ENCODE measurements at regions not wholly inside any gene's neighbourhood (a gene's known extent, or its start where the extent isn't known, plus 50 kb on each side); places are given as distances from the start of the nearest gene placed in this dataset.

DNA sequence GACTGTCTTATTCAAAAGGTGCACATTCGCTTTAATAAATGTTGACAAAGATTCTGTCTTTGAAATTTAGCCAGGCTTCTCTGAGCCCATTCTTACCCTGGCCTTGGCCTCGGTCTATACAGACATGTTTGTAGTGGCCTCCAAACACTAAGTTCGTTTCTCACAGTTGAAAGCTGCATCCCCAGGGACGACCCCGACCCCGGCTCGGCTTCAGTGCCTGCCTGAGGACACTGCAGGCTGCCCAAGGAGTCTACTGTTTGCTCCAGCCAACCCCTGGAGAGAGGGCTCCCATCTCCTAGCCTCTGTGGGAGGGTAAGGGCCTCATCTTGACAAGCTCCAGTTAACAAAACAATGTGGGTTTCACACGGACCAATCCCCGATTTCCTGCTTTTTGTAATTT lies 390.6 kb upstream of the ZFP42 start:
- no peak overlapping the region for H3K4me3 ChIP-seq (ENCODE audit: low read depth, low read length)
- TF ChIP-seq, protein P1, sequence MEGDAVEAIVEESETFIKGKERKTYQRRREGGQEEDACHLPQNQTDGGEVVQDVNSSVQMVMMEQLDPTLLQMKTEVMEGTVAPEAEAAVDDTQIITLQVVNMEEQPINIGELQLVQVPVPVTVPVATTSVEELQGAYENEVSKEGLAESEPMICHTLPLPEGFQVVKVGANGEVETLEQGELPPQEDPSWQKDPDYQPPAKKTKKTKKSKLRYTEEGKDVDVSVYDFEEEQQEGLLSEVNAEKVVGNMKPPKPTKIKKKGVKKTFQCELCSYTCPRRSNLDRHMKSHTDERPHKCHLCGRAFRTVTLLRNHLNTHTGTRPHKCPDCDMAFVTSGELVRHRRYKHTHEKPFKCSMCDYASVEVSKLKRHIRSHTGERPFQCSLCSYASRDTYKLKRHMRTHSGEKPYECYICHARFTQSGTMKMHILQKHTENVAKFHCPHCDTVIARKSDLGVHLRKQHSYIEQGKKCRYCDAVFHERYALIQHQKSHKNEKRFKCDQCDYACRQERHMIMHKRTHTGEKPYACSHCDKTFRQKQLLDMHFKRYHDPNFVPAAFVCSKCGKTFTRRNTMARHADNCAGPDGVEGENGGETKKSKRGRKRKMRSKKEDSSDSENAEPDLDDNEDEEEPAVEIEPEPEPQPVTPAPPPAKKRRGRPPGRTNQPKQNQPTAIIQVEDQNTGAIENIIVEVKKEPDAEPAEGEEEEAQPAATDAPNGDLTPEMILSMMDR (conservative IDR thresholded peaks at IDR 0.05; ENCODE audit: low read depth, low read length): no peak
- no peak for DNase-seq (ENCODE audit: low read depth)

DNA sequence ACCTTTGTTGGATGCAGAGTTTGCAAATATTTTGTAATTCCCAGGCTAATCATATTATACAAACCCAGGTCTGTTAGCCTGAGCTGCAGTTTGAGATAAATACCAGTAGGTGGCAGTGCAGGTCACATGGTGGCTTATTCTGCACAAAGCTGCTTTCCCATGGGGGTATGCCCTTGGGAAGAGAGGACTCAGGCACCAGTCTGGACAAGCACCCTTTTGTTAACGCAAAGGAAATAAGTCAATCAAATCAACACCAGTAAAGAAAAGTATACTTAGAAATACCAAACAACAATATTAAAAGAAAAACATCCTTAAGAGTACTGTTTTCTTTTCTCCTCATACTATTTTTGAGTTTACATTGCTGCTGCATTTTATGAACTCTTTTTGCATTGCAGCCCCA lies 389.0 kb upstream of the ZFP42 start:
- H3K4me3 ChIP-seq (ENCODE audit: low read depth, low read length): no peak overlapping the region
- TF ChIP-seq, protein P1 (conservative IDR thresholded peaks at IDR 0.05; ENCODE audit: low read depth, low read length): peak; percentile 87
- DNase-seq (ENCODE audit: low read depth): no peak

DNA sequence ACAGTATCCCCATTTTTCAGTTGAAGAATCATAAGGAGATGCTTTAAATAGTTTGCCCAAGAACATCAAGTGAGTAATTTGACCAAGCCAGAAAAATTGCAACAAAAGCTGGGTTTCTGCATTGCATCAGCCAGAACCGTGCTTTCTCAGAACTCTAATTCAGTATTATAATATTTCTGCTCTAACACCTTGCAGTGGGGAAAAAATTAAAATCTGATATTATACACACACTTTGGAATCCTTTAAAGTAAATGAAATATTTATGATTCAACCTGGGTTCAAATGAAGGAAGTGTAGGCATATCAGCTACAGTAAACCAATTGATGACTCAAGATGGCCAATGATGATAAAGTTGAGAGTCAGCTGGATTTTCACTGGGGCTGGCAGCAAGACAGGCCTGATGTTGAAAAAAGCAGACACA lies 387.6 kb upstream of the ZFP42 start:
- H3K4me3 ChIP-seq (ENCODE audit: low read depth, low read length): no peak overlapping the region
- DNase-seq (ENCODE audit: low read depth): no peak
- TF ChIP-seq, protein P1 (conservative IDR thresholded peaks at IDR 0.05; ENCODE audit: low read depth, low read length): no peak

DNA sequence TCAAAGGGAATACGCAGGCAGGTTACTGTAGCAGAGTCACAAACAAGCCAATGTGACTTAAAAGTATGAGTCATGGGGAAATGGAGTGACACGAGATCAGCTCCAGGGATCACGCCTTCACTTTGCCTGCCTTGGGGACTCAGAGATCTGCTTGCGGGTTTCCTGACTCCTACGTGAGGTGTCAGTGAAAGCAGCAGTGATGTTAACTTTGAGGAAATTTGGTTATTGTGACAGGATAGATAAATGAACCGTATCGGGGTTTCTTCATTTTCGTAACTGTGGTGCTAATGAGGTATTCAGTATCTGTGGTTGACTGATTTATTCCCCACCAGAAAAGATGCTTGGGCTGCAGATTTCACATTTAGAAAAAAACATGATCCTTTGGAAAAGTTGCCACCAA lies 383.3 kb upstream of the ZFP42 start:
- TF ChIP-seq, protein P1 (conservative IDR thresholded peaks at IDR 0.05; ENCODE audit: low read depth, low read length): no peak
- peak; percentile 37 for DNase-seq (ENCODE audit: low read depth)
- H3K4me3 ChIP-seq (ENCODE audit: low read depth, low read length): no peak overlapping the region

DNA sequence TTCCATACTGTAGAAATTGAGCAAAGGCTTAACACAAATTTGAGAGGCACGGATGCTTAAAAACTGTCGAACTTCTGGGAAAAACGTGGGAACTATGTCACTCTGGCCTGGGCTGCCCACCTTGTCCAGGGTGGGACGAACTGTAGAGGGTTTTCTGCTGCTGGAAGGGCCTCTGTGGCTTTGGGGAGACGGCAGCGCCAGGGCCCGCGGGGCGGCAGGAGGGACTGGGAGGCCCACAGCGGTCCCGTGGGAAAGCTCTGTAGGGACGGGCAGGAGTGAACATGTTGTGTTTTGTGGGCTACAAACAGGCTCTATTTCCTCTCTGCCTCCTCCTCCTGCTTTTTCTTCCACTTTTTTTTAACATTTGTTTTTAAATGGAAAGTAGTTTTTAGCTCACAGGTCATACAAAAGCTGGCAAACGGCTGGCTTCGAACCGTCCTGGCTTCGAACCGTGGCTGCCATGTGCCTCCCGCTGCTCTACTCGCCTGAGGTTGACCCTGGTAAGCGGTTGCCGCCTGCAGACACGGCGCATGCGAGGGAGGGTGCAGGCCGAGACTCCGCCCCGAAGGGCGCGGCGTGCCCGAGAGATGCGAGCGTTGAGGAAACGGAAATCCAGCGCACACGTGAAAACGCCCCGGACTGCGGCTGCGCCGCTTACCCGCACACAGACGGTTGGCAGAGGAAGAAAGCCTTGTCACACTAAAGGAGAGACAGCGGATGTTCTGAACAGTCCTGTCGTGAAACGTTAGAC lies 382.3 kb upstream of the ZFP42 start:
- no peak for DNase-seq (ENCODE audit: low read depth)
- TF ChIP-seq, protein P1 (conservative IDR thresholded peaks at IDR 0.05; ENCODE audit: low read depth, low read length): no peak
- no peak overlapping the region for H3K4me3 ChIP-seq (ENCODE audit: low read depth, low read length)

DNA sequence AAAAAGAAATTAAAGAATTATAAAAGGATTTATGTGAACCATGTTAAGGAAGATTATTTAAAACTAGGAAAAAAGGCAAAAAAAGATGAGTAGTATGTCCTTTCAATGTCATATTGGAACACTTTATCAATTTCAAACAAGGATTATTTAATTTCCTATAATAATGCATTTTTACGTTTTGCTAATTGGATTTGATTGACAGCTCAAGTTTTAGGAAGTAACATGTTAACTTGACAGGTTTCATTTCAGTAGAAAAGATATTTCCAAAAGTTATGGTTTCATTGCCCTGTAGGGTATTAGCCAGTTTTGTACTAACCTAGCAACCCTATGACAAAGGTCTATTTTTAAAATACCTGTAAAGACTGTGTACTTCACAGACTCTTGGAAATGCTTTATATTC lies 379.6 kb upstream of the ZFP42 start:
- TF ChIP-seq, protein P1 (conservative IDR thresholded peaks at IDR 0.05; ENCODE audit: low read depth, low read length): no peak
- H3K4me3 ChIP-seq (ENCODE audit: low read depth, low read length): no peak overlapping the region
- DNase-seq (ENCODE audit: low read depth): no peak

DNA sequence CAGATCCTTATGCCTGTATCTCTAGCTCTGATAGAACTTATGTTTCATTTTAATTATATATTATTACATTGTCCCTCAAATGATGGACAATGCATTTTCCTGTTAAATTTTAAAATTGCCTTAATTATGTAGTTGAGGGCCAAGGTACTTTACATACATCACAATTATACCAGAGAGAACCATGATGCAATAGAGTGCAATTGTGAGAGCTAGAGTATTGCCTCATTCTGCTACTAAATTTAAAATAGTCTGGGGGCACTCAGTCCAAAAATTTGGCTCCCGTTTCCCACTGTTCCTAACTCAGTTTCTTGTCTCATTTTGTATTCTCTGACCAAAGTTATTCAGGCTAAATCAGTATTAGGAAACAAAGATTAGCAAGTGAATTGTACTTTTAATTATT lies 378.5 kb upstream of the ZFP42 start:
- TF ChIP-seq, protein P1 (conservative IDR thresholded peaks at IDR 0.05; ENCODE audit: low read depth, low read length): no peak
- H3K4me3 ChIP-seq (ENCODE audit: low read depth, low read length): no peak overlapping the region
- DNase-seq (ENCODE audit: low read depth): no peak
